HL-60 (cell line): ENCODE measurements at regions not wholly inside any gene's neighbourhood (a gene's known extent, or its start where the extent isn't known, plus 50 kb on each side); places are given as distances from the start of the nearest gene placed in this dataset.

ENCODE experiments used
- CTCF ChIP-seq: IDR thresholded peaks from one replicate; pipeline ENCODE4 v1.5.1; 2011; ENCODE audit warnings: low read length, control low read depth, inconsistent platforms; ENCODE audit not compliant: insufficient read depth
- REST ChIP-seq: IDR thresholded peaks from 2 replicates; pipeline ENCODE4 v1.6.1; 2012; ENCODE audit warnings: low read depth; ENCODE audit not compliant: insufficient replicate concordance
- SPI1 ChIP-seq: IDR thresholded peaks from 2 replicates; pipeline ENCODE4 v1.6.1; 2012; ENCODE audit warnings: low read depth, mild to moderate bottlenecking, borderline replicate concordance

GRCh38 chr6:45732731-45733130, 282.9 kb downstream of the CLIC5 start:
- TF ChIP-seq CTCF (no peak), REST (no peak), SPI1 (no peak)
